Ovary (tissue), 3 donors: ENCODE measurements at regions not wholly inside any gene's neighbourhood (a gene's known extent, or its start where the extent isn't known, plus 50 kb on each side); places are given as distances from the start of the nearest gene placed in this dataset.

Experiments
- POLR2A ChIP-seq: fragments of 450-650 bp; IDR thresholded peaks from one replicate; pipeline ENCODE4 v1.6.1; 2017; ENCODE audit warnings: antibody characterized with exemption, mild to moderate bottlenecking, moderate library complexity
- TF ChIP-seq, protein P1 (sequence below), 3 donors: fragments of 450-650 bp in 2 of 3; fragments of 200-600 bp in 1 of 3; IDR thresholded peaks; one replicate each; pipeline versions ENCODE4 v1.5.1 to v1.8.0; 2016 to 2022; ENCODE audit warnings: antibody characterized with exemption in 3 of 3, mild to moderate bottlenecking in 1 of 3
- donor health status: DM: no; HTN: no; CAD: no.

- TF ChIP-seq, protein P1, sequence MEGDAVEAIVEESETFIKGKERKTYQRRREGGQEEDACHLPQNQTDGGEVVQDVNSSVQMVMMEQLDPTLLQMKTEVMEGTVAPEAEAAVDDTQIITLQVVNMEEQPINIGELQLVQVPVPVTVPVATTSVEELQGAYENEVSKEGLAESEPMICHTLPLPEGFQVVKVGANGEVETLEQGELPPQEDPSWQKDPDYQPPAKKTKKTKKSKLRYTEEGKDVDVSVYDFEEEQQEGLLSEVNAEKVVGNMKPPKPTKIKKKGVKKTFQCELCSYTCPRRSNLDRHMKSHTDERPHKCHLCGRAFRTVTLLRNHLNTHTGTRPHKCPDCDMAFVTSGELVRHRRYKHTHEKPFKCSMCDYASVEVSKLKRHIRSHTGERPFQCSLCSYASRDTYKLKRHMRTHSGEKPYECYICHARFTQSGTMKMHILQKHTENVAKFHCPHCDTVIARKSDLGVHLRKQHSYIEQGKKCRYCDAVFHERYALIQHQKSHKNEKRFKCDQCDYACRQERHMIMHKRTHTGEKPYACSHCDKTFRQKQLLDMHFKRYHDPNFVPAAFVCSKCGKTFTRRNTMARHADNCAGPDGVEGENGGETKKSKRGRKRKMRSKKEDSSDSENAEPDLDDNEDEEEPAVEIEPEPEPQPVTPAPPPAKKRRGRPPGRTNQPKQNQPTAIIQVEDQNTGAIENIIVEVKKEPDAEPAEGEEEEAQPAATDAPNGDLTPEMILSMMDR (IDR thresholded peaks at IDR 0.05) = no peak
- no peak for TF ChIP-seq POLR2A
These were observed 1409.6 kb upstream of the WWC1 start for GRCh38 chr5:166881802-166882201.
